Glutamatergic neuron (in vitro differentiated cells): ENCODE measurements at regions not wholly inside any gene's neighbourhood (a gene's known extent, or its start where the extent isn't known, plus 50 kb on each side); places are given as distances from the start of the nearest gene placed in this dataset.

Experiments used
- DNase-seq: peaks from one replicate; pipeline ENCODE4 v3.0.0; 2022
- H3K27ac Mint-ChIP-seq: one replicate; pipeline ENCODE4 v1.8.0; 2020; ENCODE audit warnings: mild to moderate bottlenecking, mixed read lengths, inconsistent platforms; ENCODE audit not compliant: unreplicated experiment
- H3K27me3 Mint-ChIP-seq: one replicate; pipeline ENCODE4 v1.8.0; 2020; ENCODE audit warnings: mild to moderate bottlenecking, moderate library complexity, mixed read lengths, inconsistent platforms; ENCODE audit not compliant: unreplicated experiment
- H3K36me3 Mint-ChIP-seq: one replicate; pipeline ENCODE4 v1.8.0; 2020; ENCODE audit warnings: mild to moderate bottlenecking, mixed read lengths, inconsistent platforms; ENCODE audit not compliant: unreplicated experiment
- H3K4me1 Mint-ChIP-seq: one replicate; pipeline ENCODE4 v1.8.0; 2020; ENCODE audit warnings: mild to moderate bottlenecking, low read depth, mixed read lengths, inconsistent platforms; ENCODE audit not compliant: unreplicated experiment
- H3K4me3 Mint-ChIP-seq: one replicate; pipeline ENCODE4 v1.8.0; 2020; ENCODE audit warnings: mild to moderate bottlenecking, mixed read lengths, inconsistent platforms; ENCODE audit not compliant: unreplicated experiment
- H3K9me3 Mint-ChIP-seq: one replicate; pipeline ENCODE4 v1.8.0; 2020; ENCODE audit warnings: mild to moderate bottlenecking, moderate library complexity, mixed read lengths, inconsistent platforms; ENCODE audit not compliant: unreplicated experiment
- TF ChIP-seq, protein P1 (sequence below): fragments of 200-600 bp; sonication (generic); IDR thresholded peaks from one replicate; pipeline ENCODE4 v1.5.0; 2021; ENCODE audit not compliant: partially characterized antibody, unreplicated experiment

DNA sequence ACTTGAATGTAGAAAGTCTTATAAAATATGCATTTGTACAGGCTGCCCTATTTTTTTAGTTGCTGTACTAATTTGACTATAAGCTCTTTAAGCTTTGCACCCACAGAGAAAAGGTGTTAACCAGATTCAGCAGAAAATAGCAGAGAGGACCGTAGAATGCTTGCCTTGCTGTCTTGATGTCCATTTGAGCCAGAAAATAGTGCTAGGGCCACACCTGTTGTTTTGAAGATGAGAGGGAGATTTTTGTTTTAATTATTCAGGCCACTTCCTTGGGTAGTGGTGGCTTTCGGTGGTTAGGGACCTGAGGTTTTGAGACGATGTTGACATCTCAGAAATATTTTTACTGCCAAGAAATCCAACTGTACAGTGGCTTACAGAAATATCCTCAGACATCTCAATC is 196.0 kb downstream of the SPATA31D1 start:
- no peak for DNase-seq
- Mint-ChIP-seq H3K36me3 (no peaks in the 10 kb centered on the region), H3K4me3 (no peak overlapping the region), H3K9me3 (no peaks in the 10 kb centered on the region), H3K27me3 (peaks cover 2% of the 10 kb centered on the region), H3K4me1 (no peaks in the 10 kb centered on the region), H3K27ac (no peak overlapping the region)
- TF ChIP-seq, protein P1, sequence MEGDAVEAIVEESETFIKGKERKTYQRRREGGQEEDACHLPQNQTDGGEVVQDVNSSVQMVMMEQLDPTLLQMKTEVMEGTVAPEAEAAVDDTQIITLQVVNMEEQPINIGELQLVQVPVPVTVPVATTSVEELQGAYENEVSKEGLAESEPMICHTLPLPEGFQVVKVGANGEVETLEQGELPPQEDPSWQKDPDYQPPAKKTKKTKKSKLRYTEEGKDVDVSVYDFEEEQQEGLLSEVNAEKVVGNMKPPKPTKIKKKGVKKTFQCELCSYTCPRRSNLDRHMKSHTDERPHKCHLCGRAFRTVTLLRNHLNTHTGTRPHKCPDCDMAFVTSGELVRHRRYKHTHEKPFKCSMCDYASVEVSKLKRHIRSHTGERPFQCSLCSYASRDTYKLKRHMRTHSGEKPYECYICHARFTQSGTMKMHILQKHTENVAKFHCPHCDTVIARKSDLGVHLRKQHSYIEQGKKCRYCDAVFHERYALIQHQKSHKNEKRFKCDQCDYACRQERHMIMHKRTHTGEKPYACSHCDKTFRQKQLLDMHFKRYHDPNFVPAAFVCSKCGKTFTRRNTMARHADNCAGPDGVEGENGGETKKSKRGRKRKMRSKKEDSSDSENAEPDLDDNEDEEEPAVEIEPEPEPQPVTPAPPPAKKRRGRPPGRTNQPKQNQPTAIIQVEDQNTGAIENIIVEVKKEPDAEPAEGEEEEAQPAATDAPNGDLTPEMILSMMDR = no peak

DNA sequence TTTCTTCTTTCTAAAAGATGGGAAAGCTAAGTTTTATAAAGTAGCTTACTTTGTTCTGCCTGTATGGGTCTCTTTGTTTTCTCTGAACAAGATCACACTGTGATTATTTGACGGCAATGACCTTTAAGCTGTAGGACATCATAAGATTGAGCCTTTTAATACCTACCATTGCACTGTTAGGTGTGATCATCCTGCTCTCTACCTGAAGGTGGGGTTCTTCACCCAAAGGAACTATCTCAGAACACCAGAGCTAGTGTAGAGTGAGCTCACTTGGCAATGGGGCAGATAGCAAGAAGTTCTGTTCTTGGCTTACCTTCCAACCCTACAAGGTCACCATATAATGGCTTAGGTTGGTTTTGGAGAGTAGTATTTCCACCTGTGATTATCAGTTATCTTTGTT is 200.2 kb downstream of the SPATA31D1 start:
- Mint-ChIP-seq H3K27ac (no peak overlapping the region), H3K9me3 (no peaks in the 10 kb centered on the region), H3K27me3 (peaks cover 2% of the 10 kb centered on the region), H3K4me1 (no peaks in the 10 kb centered on the region), H3K4me3 (no peak overlapping the region), H3K36me3 (peaks cover 6% of the 10 kb centered on the region)
- TF ChIP-seq, protein P1 = no peak
- DNase-seq = no peak

DNA sequence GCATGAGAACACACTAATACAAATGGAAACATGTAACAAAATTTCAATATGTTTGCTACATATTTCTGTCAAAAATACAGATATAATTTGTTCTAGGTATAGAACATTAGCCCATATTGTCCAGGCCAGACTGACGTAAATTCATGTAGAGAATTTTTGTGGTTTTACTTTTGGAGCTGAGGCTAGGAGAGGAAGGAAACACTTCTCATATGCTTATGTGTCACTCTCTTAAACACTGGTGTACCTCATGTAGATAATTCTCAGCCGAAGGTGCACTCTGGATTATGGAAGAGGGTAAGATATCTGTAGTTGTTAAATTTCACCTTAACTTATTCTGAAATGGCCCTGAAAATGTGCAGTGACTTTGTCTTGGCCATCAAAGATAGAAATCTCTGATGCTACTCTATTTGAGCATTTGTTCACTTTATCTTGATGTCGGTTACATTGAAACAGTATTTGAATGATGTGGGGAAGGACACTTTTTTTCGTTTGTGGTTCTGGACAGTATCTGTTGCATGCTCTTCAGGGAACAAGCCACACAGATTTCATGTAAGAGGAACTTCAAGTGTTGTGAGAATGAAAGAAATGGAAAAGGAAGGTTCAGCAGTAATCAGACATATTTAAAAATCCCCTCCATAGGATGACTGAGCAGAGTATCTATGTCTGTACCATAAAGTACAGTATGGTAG is 202.7 kb downstream of the SPATA31D1 start:
- no peak overlapping the region for H3K27ac Mint-ChIP-seq
- no peaks in the 10 kb centered on the region for H3K9me3 Mint-ChIP-seq
- TF ChIP-seq, protein P1 = no peak
- H3K4me3 Mint-ChIP-seq = no peak overlapping the region
- H3K4me1 Mint-ChIP-seq = no peaks in the 10 kb centered on the region
- peaks cover 2% of the 10 kb centered on the region for H3K27me3 Mint-ChIP-seq
- DNase-seq = no peak
- H3K36me3 Mint-ChIP-seq = peaks cover 11% of the 10 kb centered on the region

DNA sequence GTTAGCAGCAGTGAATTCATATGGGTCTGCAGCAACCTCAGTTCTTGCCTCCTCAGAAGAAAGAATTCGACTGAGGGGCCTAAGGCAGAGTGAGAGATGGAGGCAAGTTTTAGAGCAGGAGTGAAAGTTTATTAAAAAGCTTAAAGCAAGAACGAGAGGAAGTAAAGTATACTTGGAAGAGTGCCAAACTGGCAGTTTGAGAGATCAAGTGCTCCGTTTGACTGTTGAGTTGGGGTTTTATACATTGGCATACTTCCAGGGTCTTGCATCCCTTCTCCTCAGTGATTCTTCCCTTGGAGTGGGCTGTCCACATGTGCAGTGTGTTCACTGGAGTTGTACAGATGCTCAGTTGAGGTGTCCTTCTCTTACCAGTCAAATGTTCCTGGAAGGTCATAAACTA is 203.6 kb downstream of the SPATA31D1 start:
- H3K4me3 Mint-ChIP-seq = no peak overlapping the region

More for the DNA sequence above, 203.6 kb downstream of the SPATA31D1 start:
- H3K36me3 Mint-ChIP-seq = peaks cover 11% of the 10 kb centered on the region
- H3K9me3 Mint-ChIP-seq = no peaks in the 10 kb centered on the region
- DNase-seq = no peak
- no peaks in the 10 kb centered on the region for H3K4me1 Mint-ChIP-seq
- H3K27me3 Mint-ChIP-seq = peaks cover 2% of the 10 kb centered on the region
- H3K27ac Mint-ChIP-seq = no peak overlapping the region
- TF ChIP-seq, protein P1 = no peak
